Stimulated activated naive CD4-positive, alpha-beta T cell treated with Interleukin-2 at 50 U/mL for 16 hours (primary cell): ENCODE measurements at regions not wholly inside any gene's neighbourhood (a gene's known extent, or its start where the extent isn't known, plus 50 kb on each side); places are given as distances from the start of the nearest gene placed in this dataset.
A peak's percentile ranks its signal among the peaks of the same experiment; 100 is the strongest.
"Not testable (repeated sequence)": the region's sequence is repeated elsewhere in the genome, so short reads cannot be mapped to it uniquely, and the experiment has no call there.

ENCODE experiments used
- DNase-seq: peaks from one replicate; lab custom pipeline; 2025; lab: John Stamatoyannopoulos, UW

DNA sequence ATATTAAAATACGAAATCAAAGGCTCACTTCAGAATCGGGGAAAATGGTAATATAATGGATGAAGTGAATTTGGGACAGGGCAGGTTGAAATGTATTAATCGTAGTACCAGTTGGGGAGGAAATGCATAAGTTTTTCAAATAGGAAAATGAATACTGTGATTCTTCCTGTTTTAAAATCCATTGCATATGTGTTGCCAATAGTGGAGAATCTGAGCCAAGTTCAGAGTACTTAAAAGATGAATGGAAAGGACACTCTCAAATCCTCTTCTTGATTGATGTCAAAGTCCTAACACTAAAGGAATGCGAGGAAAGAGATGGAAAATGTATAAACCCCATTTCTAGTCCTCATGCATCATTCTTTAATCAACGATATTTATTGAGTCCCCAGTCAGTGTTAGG lies 160.9 kb upstream of the CCNG1 start:
- no peak for DNase-seq

DNA sequence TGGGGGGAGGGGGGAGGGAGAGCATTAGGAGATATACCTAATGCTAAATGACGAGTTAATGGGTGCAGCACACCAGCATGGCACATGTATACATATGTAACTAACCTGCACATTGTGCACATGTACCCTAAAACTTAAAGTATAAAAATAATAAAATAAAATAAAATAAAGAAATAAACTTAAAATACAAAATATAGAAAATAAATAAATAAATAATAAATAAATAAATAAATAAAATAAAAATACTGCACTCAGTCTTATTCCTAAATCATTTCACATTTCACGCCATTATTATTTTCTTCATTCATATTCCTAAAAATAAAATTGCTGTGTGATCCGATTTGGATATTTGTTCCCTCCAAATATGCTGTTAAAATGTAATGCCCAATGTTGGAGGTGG lies 156.5 kb upstream of the CCNG1 start:
- DNase-seq = not testable (repeated sequence)

DNA sequence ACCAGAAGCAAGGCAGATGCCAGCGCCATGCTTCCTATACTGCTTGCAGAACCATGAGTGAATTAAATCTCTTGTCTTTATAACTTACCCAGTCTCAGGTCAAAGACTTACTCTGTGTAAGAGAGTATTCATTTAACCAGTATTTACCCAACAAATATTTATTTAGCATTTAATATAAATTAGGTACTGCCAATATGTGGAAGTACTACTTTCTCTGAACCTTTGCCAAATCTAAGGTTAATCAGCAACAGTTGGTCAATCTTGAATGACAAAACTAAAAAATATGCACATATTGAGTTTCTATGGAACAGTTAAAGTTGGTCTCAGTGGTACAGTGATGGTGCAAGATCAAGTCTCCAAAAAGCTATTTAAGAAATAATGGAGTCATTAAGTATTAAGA lies 155.9 kb upstream of the CCNG1 start:
- DNase-seq = no peak

DNA sequence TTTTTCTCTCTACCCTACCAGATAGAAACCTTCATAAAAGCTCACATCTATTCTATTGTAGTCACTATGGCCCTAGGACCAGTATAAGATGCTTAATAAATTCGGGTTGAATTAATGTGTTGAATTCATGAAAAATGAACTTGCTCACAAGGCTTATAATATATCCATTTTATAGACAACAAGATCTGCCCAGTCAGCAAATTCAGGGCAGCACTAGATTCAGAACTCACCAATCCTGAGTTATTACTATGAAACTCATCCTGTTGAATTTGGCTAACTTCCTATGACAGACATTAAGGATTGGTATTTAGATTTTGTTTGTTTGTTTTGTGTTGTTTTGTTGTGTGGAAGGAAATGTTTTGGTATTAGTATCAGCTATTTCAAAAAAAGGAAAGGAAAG lies 143.6 kb upstream of the CCNG1 start:
- no peak for DNase-seq

DNA sequence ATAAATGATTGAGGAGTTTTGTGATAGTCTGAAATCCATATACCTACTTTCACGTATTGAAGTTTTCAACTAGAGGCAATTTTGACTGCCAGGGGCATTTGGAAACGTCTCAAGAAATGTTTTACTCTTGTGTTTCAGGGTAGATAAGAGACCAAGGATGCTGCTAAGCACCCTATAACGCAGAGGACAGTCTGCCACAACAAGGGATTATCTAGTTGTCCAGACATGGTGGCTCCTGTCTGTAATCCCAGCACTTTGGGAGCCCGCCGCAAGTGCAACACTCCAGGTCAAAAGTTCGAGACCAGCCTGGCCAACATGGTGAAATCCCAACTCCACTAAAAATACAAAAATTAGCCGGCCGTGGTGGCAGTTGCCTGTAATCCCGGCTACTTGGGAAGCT lies 133.7 kb upstream of the CCNG1 start:
- no peak for DNase-seq

DNA sequence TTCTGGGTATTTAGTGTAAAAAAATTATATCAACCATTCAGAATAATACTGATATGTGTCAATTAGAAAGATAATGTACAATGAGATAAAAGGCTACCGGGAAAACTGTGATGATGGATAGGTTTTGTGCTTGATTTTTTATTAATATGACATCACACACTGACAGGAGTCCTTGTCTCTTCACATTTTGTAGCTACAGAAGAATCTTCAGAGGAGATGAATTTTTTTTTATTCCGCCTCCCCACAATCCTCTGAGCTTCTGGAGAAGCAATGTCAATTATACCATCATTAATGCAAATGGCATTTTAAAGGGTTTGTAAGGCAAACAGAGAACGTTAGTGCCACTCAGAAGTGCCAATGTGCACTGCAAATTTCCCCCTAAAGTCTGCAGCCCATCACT lies 131.7 kb upstream of the CCNG1 start:
- DNase-seq = no peak

DNA sequence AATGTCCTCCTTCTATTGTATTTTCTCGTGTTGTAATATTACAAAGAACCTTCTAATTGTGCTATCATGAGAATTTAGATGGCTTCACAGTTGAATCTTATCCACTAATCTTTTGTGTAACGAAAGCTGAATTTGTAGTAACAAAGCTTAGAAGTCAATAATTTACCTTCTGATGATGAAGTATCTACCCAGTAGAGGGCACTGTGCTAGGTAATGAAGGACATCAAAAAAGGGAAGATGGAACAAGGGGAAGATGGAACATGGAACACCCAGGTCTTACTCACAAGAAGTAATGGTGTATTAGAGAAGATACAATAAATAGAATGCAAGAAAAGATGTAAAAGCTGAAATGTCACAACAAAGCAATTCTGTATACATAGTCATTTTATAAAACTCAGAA lies 131.0 kb upstream of the CCNG1 start:
- DNase-seq = no peak

DNA sequence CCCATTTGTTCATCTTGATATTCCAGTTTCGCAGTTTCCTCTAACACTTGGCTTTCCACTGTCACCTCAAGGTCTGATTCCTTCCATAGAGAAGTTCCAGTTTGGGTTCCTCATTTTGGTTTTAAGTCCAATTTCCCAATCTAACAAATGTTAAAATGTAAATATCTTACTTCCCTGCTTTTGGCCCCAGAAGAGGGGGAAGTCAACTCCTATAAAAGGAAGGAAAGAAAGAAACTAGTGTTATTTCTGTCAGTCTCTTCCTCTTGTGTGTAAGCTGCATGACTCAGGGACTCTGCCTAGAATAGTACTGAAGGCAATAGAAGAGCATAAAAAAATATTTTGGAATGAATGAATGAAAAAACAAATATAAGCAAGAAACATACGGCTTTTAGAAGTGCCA lies 127.5 kb upstream of the CCNG1 start:
- DNase-seq = no peak

DNA sequence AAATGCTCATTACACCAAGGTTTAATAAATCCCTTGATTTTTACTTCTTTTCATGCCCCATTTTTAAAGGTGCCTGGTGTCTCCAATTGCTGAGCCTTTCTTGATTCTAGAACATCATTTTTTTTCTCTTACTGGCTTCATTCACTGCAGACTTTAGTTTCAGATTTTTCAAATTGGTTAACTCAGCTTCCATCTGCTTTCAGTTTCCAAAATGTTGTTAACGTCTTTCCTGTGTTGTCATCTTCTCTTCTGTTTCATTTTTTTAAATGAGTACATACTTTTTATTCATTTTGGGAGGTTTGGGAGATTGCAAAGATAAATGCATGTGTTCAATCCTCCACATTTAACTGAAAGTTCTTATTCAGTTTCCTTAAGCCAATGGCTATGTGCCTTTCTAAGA lies 126.4 kb upstream of the CCNG1 start:
- no peak for DNase-seq

DNA sequence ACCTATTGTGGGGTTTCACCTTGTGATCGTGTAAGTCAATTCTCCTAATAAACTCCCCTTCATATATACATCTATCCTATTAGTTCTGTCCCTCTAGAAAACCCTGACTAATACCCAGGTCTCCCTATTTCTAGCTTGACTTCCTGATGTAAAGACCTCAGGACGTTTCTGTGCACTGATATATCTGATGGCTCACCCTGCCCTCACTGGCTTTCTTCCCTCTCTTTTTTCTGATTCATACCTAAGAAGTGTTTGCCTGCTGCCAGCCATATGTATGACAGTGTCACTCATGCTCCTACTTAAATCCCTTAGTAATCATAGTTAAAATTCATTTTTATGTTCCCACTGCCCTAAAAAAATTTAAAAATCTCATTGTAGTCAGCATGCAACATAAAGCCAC lies 124.8 kb upstream of the CCNG1 start:
- no peak for DNase-seq

DNA sequence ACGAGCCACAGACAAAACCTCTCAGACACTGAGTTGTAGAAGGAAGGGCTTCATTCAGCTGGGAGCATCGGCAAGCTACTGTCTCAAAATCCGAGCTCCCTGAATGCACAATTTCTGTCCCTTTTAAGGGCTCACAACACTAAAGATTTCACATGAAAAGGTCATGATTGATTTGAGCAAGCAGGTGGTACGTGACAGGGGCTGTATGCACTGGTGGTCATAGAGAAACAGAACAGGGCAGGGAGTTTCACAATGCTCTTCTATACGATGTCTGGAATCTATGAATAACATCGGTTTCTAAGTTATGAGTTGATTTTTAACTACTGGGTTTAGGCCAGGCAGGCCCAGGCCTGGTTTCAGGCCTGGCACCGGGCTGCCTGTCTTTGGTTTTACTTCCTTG lies 124.3 kb upstream of the CCNG1 start:
- not testable (repeated sequence) for DNase-seq

DNA sequence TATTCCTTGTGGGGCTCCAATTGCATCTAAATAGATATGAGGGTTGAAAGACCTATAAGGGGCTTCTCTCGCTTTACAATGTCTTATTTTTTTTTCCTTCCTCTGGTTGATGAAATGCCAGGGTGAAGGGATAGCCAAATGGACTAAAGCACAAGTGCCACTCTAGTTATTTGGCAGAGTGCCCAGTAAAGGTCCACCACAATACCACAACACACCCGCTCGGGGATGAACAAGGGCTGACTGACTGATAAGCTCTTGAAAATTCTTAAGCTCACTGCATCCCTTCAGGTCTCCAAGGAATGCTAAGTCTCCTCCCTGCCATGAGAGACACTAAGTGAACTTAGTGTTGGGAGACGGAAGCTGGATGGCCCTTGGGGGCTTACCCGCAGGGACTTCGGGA lies 121.0 kb upstream of the CCNG1 start:
- DNase-seq = not testable (repeated sequence)

DNA sequence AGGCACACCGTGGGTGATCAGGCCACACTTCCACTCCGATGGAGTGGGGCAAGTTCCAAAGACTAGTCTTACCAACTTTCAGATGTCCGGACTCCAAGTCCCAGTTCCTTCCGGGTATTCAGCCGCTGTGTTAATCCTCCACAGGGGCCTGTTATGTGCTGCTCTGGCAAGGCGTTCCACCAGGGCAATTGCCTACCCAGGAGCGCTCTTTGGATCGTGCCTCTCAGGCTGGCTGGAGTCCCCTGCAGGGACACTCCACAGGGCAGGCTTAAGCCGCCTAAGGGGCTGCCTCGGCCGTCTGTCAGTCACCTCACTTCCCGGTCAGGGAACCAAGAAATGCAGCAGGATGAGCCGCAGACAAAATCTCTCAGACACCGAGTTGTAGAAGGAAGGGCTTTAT lies 118.7 kb upstream of the CCNG1 start:
- DNase-seq = no peak

DNA sequence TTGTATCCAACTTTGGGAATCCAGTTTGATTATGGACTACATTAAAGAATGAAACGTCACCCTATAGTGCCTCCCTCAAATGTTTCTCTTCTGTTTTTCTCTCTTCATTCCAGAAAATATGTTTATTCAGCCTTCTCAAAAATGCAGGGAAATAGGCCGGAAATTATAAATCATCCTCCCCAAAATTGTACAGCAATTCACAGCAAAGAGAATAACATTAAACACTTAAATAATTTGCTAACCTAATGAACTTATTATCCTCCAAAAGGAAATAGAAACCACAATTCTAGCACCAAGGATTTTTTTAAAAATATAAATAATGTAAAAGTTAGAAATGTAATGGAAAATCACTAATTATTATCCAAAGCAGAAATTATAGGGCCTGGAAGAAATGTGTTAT lies 115.9 kb upstream of the CCNG1 start:
- no peak for DNase-seq

DNA sequence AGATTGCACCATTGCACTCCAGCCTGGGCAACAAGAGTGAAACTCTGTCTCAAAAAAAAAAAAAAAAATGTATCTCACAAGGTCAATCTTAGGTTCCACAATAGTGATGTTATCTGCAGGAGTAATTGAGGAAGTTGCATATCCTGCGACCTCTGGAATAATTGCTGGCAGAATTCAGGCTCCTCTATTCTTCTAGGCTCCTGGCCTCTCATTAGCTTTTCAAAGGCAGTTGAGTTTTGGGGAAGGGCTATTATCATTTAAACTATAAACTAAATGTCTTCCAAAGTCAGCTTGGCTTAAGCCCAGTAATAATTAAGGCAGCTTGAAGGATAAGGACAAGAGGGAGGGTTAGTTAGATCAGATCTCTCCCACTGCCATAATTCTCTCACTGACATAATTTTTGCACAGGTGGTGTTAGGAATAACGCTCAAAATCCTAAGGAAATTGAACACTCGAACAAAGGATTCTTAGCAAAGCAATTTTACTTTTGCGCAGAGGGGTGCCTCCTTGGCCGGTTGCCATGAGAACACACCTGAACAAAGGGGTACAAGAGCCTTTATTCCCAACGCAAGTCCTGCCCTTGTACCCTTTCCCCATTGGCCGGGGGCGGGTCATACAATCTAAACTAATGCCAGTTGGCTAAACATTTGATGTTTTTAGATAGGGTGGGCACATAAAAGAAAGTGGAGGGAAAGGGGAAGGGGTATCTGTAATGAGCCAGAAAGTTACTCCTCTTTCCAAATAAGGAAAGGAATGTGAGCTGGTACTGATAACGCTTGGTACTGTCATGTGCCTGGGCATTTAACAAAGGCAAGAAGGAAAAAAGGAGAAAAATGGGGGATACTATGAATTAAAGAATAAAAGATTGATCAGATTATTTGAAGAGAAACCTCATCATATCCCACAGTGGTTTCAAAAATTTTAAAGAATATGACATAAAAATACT lies 106.4 kb upstream of the CCNG1 start:
- no peak for DNase-seq

DNA sequence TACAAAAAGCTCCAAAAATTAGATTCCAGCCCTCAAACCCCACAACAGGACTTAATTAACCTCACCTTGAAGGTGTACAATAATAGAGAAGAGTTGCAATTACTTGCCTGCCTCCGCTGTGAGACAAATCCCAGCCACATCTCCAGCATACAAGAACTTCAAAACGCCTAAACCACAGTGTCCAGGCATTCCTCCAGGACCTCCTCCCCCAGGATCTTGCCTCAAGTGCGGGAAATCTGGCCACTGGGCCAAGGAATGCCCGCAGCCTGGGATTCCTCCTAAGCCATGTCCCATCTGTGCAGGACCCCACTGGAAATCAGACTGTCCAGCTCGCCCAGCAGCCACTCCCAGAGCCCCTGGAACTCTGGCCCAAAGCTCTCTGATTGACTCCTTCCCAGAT lies 101.3 kb upstream of the CCNG1 start:
- DNase-seq = not testable (repeated sequence)

DNA sequence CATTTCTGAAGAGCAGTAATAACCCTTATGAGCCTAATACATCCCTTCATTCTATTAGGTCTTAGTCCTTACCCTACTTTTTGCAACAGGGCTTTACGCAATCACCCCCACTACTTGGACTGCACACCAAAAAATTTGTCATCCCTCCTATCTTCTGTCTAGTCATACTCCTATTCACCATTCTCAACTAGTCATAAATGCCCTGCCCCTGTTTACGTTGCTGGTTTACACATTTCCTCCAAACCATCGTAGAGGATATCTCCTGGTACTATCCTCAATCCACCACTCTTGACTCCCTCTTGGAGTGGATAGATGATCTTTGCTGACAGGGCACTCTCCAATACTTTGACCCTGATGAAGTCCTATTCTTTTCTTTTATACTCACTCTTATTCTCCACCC lies 98.2 kb upstream of the CCNG1 start:
- DNase-seq = no peak

DNA sequence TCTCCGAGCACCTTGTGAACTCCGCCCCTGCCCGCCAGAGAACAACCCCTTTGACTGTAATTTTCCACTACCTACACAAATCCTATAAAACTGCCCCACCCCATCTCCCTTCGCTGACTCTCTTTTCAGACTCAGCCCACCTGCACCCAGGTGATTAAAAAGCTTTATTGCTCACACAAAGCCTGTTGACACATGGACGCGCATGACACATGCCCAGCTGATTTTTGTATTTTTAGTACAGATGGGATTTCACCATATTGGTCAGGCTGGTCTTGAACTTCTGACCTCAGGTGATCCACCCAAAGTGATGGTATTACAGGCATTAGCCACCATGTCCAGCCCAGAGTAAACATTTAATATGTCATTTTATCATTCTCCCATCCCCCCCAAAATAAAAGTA lies 97.0 kb upstream of the CCNG1 start:
- DNase-seq = not testable (repeated sequence)

DNA sequence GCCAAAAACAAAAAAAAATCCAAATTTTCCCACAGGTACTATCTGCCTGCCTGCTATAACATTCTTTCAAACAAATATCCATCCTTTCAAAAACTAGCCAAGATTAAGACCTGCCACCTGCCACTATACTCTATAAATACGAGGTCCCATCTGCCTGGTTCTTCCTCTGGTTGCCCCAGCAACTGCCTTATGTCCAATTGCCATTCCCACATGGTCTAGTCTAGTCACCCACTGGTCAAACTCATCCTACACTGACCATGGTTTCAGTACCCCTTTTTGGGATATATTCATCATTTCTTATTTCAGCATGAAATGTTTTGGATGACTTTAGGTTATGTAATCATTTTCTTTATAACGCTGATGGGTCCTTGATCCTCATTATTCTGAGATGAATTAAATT lies 95.1 kb upstream of the CCNG1 start:
- no peak for DNase-seq

DNA sequence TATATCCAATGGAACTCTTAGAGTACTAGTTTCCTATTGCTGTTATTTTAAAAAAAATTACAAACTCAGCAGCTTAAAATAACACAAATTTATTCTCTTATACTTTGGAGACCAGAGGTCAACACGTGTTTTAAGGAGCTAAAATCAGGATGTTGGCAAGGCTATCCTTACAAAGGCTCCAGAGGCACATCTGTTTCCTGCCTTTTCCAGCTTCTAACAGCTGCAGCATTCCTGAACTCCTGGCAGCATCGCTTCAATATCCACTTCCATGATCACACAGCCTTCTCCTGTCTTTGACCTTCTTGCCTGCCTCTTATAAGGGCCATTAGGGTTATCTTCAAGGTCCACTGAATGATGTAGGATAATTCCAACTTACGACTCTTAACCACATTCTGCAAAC lies 92.2 kb upstream of the CCNG1 start:
- DNase-seq = no peak

DNA sequence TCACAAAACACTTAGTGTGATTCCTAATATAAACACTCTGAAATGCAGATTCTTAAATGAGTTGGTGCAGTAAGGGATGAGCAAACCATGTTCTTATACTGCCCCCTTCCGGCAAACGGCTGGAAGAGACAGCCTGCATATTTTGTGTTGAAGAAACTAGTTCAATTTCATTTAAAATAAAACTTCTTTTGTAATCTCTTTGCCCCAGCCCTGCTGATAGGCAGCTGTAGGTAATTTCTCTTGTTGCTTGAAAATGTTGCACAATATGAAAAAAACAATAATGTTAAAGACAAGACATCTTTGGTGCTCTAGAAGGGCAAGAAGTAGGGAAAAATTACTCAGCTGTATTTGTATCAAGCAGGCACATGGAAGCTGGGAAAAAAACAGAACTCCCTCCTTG lies 89.7 kb upstream of the CCNG1 start:
- peak; percentile 2 for DNase-seq

DNA sequence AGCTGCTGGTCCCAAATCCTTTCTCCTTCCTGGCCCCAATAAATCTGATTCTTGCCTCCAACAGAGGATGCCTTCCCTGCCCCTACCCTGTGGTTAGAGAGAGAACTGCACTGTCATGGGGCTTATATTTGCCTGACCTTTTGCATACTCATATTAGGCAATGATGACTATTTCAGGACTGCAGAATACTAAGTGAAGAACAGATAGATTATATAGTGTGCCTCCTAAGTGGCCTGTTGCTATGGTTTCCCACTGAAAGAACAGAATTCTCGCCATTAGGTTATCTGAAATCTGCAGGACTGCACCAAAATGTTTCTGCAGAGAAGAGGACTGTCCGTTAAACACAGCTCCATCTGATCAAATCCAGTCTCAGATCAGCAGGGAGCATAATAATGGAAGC lies 87.3 kb upstream of the CCNG1 start:
- no peak for DNase-seq

DNA sequence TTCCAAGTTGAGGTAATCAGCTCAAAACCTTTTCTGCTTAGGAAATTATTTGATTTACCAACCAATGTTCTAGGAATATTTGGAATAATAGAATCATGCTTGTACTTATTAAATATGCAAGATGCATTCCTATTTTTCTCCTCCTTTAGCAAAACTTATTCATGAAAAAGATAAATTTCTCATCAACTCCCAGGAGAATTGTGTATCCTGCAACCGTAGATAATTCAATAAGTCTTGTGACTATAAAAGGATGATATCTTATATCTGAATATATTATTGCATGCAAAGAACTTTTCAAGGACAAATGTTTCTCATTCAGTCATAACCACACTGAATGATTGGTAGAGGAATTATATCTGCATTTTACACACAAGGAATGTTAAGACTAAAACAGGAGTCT lies 84.9 kb upstream of the CCNG1 start:
- DNase-seq = no peak

DNA sequence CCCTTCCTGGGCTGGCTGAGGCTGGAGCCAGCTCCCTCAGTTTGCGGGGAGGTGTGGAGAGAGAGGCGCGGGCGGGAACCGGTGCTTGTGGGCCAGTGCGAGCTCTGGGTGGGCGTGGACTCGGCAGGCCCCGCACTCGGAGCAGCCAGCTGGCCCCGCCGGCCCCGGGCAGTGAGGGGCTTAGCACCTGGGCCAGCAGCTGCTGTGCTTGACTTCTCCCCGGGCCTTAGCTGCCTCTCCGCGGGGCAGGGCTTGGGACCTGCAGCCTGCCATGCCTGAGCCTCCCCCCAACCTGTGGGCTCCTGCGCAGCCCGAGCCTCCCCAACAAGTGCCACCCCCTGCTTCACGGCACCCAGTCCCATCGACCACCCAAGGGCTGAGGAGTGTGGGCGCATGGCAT lies 81.6 kb upstream of the CCNG1 start:
- DNase-seq = not testable (repeated sequence)
